Chondrocyte (in vitro differentiated cells): ENCODE measurements at regions not wholly inside any gene's neighbourhood (a gene's known extent, or its start where the extent isn't known, plus 50 kb on each side); places are given as distances from the start of the nearest gene placed in this dataset.

Experiments
- DNase-seq: peaks from one replicate; pipeline ENCODE4 v3.0.0; 2021; ENCODE audit warnings: mixed read lengths, low spot score
- H3K27ac Mint-ChIP-seq: one replicate; pipeline ENCODE4 v1.8.0; 2021; ENCODE audit warnings: mild to moderate bottlenecking, moderate library complexity, mixed read lengths; ENCODE audit not compliant: unreplicated experiment
- H3K27me3 Mint-ChIP-seq: 2 replicates; pipeline ENCODE4 v1.8.0; 2021; ENCODE audit warnings: low read depth, mixed read lengths
- H3K36me3 Mint-ChIP-seq: 2 replicates; pipeline ENCODE4 v1.8.0; 2021; ENCODE audit warnings: low read depth, mixed read lengths
- H3K4me1 Mint-ChIP-seq: 2 replicates; pipeline ENCODE4 v1.8.0; 2021; ENCODE audit warnings: low read depth, mild to moderate bottlenecking, mixed read lengths
- H3K4me3 Mint-ChIP-seq: one replicate; pipeline ENCODE4 v1.8.0; 2021; ENCODE audit warnings: mild to moderate bottlenecking, moderate library complexity, mixed read lengths; ENCODE audit not compliant: unreplicated experiment
- H3K9me3 Mint-ChIP-seq: 2 replicates; pipeline ENCODE4 v1.8.0; 2021; ENCODE audit warnings: low read depth, mixed read lengths
- CTCF ChIP-seq: fragments of 200-600 bp; sonication (generic); IDR thresholded peaks from 2 replicates; pipeline ENCODE4 v1.5.0; 2021; ENCODE audit warnings: antibody characterized with exemption, mild to moderate bottlenecking, moderate library complexity

- peaks cover 3% of the 10 kb centered on the region for H3K27me3 Mint-ChIP-seq
Measured at GRCh38 chr14:99095369-99095768, 176.6 kb downstream of the BCL11B start.

GRCh38 chr14:99098199-99098598, 173.8 kb downstream of the BCL11B start:
- H3K36me3 Mint-ChIP-seq: no peaks in the 10 kb centered on the region
- peaks cover 5% of the 10 kb centered on the region for H3K27me3 Mint-ChIP-seq
- no peak for DNase-seq
- H3K4me1 Mint-ChIP-seq: peaks cover 13% of the 10 kb centered on the region
- no peak for TF ChIP-seq CTCF
- H3K9me3 Mint-ChIP-seq: no peaks in the 10 kb centered on the region
- no peak overlapping the region for H3K27ac Mint-ChIP-seq
- no peak overlapping the region for H3K4me3 Mint-ChIP-seq

More at GRCh38 chr14:99095369-99095768, 176.6 kb downstream of the BCL11B start:
- no peaks in the 10 kb centered on the region for H3K36me3 Mint-ChIP-seq
- no peak for DNase-seq
- H3K9me3 Mint-ChIP-seq: peaks cover 8% of the 10 kb centered on the region
- no peak overlapping the region for H3K4me3 Mint-ChIP-seq
- peaks cover 13% of the 10 kb centered on the region for H3K4me1 Mint-ChIP-seq
- TF ChIP-seq CTCF: no peak
- H3K27ac Mint-ChIP-seq: no peak overlapping the region

- Mint-ChIP-seq H3K27ac (no peak overlapping the region), H3K27me3 (peaks cover 5% of the 10 kb centered on the region), H3K4me1 (peaks cover 5% of the 10 kb centered on the region), H3K4me3 (no peak overlapping the region), H3K36me3 (no peaks in the 10 kb centered on the region), H3K9me3 (no peaks in the 10 kb centered on the region)
- TF ChIP-seq CTCF: no peak
- DNase-seq: no peak
Measured at GRCh38 chr14:99099051-99099787, 172.8 kb downstream of the BCL11B start.

DNA sequence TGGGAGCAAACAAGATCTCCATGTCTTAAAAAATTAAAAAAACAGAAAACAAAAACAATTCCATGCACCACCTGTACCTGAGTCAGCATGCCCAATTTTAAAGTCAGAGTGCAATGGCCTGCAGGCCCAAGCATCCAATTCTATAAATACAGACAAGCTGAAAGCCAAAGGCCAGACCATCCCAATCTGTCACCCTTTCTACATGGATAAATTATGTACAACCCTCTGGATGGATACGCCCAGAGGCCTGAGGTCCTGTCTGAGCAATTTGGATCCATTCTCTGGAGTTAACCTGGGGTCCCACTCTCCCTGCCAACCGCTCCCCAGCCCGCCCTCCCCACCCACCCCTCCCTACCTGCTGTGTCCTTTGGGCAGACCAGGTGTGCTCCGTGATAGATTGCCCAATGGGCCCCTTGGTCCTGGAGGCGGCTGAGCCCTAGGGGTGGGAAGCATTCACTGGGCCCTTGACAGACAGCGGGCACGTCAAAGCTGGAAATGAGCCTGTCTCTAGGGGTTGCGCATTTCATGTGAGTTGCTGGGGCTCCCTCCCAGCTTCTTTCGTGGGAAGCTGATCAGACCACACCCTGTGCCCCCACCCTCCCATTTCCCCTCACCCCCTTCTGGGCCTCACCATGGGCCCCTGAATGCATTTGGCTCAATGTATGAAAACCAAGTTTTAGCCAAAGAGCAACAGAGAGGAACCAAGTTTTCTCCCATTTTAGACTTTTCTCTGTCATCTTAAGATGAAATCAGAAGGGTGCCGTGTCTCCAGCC, 171.3 kb downstream of the BCL11B start:
- Mint-ChIP-seq H3K4me1 (peaks cover 3% of the 10 kb centered on the region), H3K36me3 (no peaks in the 10 kb centered on the region), H3K4me3 (no peak overlapping the region), H3K27ac (no peak overlapping the region), H3K9me3 (peaks cover 8% of the 10 kb centered on the region), H3K27me3 (peaks cover 5% of the 10 kb centered on the region)
- no peak for DNase-seq
- TF ChIP-seq CTCF: no peak

DNA sequence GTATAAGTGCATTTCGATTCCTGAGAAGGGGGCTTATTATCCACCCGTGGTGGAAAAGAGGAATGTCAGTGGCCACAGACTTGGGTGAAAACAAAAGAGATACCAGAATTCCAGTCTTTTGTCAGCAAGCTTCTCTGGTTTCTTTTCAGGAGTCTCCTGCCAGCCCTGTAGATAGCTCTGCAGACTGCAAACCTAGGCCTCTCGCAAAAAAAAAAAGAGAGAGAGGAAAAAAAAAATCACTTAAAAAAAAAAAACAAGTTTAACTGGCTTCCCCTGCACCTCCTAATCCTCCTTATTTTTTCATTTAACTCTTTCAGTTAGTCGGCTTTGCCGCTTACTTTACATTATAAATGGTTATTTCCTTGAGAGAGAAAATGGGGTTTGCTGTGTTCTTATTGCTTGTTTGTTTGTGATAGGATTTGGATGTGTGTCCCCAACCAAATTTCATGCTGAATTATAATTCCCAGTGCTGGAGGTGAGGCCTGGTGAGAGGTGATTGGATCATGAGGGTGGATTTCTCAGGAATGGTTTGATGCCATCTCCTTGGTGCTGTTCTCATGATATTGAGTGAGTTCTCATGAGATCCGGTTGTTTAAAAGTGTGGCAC, 170.0 kb downstream of the BCL11B start:
- Mint-ChIP-seq H3K27ac (no peak overlapping the region), H3K27me3 (peaks cover 5% of the 10 kb centered on the region)
- TF ChIP-seq CTCF: no peak

More for the DNA sequence above, 170.0 kb downstream of the BCL11B start:
- Mint-ChIP-seq H3K4me3 (no peak overlapping the region), H3K4me1 (no peaks in the 10 kb centered on the region), H3K36me3 (no peaks in the 10 kb centered on the region), H3K9me3 (peaks cover 10% of the 10 kb centered on the region)
- DNase-seq: no peak
